ENCODE measurements at regions not wholly inside any gene's neighbourhood (a gene's known extent, or its start where the extent isn't known, plus 50 kb on each side); places are given as distances from the start of the nearest gene placed in this dataset.

DNA sequence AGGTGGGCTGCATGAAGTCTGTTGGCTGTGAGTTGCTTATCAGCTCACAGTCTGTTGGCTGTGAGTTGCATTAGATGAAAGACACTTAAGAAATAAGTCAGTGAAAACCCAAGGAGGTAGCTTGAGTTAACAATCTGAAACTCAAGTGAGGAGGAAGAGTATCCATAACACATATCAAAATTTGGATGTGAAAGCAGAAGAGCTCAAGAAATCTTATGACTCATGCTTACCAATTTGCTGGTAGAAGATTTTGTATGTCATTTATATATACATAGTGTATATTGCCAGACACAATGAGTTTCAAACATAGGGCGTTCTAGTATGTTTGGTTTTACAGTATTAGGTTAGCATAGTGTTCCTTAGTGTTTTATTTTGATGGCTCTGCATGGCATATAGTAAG, 107.4 kb downstream of the DDIT4L start:
- no peak for DNase-seq

DNA sequence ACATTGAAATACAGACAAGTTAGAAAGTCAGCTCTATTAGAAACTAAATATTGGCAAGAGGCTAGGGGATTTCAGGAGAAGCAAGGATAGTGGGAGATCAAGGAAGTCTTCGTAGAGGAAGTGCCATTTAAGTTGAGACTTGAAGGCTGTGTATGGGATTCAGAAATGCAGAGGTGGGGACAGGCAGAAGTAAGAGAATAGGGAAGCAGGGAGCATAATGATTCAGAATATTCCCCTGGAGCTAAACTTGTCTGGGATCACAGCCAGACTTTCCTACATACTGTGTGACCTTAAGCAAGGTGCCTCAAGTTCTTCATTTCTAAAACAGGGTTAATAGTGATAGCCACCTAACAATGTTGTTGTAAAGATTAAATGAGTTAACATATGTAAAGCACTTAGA, 108.8 kb downstream of the DDIT4L start:
- DNase-seq = no peak

DNA sequence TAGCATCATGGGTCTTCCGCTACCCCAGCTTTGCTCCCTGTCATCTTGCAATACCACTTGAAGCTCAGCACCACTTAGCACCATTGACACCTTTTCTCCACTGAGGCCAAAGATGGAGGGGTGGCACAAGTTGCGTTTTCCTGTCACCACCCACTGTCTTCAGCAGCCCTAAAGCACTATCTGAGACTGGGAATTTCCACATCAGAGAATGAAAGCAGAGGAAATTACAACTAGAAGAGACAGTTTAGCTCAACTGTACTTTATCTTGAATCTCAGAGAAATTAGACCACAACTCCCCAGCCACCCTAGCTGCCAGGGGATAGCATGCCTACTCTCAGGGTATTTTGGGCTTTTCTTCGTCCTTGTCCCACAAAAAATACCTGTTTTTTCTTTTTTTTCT, 111.0 kb downstream of the DDIT4L start:
- DNase-seq = no peak

GRCh38 chr4:100076753-100077152, 113.5 kb downstream of the DDIT4L start:
- no peak for DNase-seq

- DNase-seq = no peak
Measured at GRCh38 chr4:100075486-100076270, 114.6 kb downstream of the DDIT4L start.

DNA sequence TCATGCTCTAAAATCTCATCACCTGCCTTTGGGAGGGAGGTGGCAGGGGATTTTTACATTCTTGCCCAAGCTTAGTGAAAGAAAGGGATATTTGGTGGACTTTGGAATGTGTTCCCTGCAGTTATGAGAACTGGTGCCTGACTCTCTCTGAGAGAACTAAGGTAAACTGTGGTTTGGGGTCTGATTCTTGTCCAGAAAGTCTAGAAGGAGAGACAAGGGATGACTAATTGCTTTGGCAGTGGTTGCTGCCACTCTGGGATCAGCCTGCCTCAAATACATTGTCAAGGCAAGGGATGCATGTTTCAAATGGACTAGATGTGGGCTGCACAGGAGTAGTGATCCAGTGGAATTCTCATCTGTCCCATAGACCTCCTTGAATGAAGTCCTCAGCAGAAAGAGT, 115.2 kb downstream of the DDIT4L start:
- DNase-seq = no peak

DNA sequence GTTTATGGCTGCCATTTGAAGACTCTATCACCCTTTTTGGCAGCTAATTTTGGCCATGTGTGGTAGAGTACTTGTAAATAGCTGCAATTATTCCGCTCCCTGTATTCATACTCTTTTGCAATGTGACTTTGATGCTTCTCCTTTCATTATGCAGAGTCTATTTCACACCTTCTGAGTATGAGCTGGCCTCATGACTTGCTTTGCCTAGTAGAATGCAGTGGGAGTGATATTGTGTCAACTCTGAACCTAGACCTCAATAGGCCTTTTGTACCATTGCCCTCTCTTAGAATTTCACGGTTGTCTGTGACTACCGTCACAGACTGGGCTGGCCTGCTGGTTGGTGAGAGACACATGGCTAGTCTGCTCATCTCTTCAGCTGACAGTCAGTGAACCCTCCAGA, 118.8 kb downstream of the DDIT4L start:
- DNase-seq = no peak

GRCh38 chr4:100070868-100071267, 119.4 kb downstream of the DDIT4L start:
- DNase-seq = no peak

- DNase-seq = no peak
Measured at GRCh38 chr4:100069207-100069606, 119.1 kb upstream of the H2AZ1 start.

DNA sequence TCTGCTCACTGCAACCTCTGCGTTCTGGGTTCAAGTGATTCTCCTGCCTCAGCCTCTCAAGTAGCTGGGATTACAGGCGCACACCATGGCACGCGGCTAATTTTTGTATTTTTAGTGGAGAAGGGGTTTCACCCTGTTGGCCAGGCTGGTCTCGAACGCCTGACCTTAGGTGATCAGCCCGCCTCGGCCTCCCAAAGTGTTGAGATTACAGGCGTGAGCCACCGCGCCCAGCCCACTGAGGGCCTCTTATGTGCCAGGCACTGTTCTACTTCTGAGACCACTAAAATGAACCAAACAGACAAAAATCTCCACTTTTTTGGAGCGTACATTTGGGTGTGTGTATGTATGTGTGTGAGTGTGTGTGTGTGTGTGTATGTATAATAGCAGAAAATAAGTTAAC, 117.2 kb upstream of the H2AZ1 start:
- DNase-seq = no peak

GRCh38 chr4:100063355-100063754, 113.3 kb upstream of the H2AZ1 start:
- DNase-seq = no peak

DNA sequence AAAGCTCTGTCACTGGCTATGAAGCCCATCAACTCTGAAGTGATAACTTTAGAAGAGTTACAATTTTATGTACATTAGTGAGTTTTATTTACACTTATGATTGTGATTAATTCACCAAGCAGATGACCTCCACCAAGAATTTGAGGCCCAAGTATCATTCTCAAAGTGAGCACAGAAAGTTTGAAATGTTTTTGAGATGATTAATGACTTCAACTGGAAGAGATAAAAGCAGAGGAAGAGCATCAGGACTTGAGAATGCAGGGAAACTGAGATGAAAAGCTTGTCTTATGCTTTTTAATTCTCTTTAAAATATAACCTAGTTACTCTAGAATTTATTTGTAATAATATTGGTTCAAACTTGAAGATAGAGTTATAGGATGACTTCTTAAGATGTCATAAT, 112.8 kb upstream of the H2AZ1 start:
- no peak for DNase-seq

DNA sequence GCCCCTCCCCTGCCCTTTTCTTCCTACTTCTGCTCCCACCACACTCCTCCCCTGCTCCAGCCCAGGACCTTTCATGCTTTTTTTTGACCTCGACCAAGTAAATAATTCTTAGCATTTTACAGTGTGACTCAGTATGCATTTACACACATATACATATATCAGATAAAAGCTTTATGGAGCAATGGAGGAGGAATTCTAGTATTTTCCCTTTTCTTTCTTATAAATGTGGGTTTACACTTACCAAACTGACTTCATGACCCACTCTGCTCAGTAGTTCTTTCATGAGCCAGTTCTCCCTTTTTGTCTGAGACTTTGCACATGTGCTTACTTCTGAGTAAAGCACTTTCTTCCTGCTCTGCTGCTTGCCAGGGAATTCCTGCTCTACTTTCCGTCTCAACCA, 111.8 kb upstream of the H2AZ1 start:
- DNase-seq = no peak

GRCh38 chr4:100060765-100061416, 110.8 kb upstream of the H2AZ1 start:
- DNase-seq = no peak

GRCh38 chr4:100059467-100059866, 109.4 kb upstream of the H2AZ1 start:
- no peak for DNase-seq

DNA sequence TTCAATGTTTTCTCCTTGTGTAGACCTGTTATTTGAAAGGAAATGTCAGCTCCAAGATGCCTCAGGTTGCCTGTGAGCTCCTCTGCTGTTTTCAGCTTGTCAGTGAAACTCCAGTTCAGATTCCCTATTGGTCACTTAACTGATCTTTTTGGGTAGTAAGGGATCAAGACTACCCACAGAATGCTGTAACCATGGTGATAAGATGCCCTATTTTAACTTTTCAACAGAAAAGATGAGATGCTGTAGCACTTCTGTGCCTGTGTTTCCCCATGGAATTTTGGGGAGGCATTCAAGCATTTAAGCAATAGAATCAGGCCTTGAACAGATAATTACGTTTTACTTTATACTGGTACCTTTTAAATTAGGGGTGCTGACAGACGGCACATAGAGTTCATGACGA, 106.6 kb upstream of the H2AZ1 start:
- DNase-seq = no peak

DNA sequence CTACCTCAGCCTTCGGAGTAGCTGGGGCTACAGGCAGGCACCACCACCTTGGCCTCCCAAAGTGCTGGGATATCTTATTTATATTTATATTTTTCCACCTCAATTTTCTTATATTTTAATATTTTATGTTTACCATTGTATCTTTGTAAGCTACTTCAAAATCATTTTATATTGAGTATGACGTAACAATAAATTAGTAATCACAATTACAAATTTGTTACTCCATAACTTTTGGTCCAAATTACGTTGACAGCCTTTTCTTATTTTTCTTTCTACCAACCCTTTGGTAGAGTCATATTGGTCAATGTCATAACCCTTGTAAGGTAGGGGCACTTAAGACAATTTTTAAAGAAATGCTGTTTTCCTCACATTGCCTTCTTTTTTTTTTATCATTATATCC, 104.0 kb upstream of the H2AZ1 start:
- DNase-seq = no peak

DNA sequence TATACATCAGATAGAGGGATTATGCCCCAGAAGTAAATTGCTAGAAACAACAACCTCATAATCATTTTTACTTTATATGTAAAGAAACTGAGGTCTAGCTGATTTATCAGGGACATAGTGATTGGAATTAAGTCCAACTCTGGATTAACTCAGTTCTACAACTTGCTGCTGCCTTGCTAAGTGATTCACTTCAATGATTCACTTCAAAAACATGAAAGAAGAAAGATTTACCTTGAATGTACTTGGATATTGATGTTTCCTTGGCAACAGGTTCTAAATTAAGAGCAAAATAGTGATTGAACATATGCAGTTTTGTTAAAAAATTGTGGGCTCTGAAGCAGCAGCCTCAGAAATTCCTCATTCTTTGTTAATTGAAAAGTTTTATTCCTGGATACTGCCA, 99.8 kb upstream of the H2AZ1 start:
- no peak for DNase-seq

DNA sequence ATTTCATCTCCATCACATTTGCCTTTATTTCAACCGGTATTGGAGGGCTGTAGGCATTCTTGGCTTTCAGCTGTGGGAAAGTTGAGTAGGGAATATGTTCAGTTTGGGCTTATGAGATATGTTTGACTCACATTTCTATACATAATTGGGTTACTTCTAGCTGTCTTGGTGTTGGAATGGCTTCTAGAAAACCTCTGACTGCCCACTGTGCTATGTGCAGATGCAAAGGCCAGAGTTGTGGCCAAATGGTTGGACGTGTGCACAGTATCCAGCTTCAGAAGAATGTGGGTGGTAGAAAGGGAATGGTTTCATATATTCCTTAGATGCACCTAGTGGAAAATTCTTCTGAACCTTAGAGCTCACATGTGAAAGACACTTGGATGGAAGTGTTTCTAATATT, 92.6 kb upstream of the H2AZ1 start:
- DNase-seq = no peak

DNA sequence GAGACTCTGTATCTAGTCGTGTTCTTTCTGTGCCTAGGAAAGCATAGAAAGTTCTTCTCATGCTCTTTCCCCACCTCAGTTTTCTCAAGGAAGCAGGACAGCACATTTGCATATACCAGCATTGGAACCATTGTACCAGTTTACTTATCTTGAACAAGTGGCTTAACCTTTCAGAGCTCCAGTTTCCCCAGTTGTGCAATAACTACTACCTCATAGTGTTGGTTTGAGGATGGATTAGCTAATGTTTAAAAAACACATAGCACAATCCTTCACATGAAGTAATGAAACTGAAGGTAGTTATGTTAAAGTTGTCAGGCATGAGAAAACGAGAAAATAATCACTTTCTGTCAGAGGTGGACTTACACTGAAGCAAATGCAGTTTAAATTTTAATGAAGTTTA, 92.2 kb upstream of the H2AZ1 start:
- no peak for DNase-seq

DNA sequence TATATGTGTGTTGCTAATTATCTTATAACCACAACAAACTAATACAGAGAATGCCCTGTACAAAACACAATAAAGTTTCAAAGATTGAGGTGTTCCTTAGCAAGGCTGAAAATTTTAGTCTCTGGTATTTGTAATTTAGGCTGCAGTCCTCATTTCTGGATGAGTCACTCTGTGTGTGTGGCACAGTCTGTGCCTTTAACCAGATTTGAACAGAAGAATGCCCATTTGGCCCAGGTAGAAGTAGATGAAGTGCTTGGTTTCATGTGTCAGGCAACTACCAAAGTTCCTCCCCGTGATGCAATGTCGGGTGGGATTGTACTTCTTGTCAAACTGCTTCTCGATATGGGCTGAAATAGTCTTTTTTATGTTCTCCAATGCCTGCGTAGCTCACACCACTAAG, 91.6 kb upstream of the H2AZ1 start:
- DNase-seq = no peak

DNA sequence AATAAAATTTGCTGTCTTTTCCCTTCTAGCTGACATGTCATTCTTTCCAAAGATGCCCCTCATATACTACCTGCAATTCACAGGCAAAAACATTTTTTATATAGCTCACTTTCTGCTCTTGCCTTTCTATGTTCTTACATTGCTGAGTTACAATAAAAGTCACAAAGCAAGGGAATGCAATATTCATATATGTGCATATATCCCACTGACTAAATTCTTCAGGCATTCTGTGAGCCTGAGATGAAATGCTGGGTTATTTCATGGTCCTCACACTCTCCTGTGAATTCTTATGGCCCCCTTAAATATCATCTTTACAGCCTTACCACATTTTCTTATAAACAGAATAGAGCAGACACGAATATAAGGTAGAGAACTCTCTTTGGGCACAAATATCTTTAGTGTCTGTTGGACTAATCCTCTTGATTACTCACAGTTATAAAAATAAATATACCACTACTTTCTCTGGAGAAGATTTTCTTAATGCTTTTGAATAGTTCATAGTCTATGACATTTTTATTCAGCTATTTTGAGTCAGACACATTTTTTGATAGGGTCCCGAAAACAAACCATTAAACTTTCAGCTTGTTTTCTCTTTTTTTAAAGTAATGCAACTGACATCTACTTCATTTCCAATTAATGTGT, 84.1 kb upstream of the H2AZ1 start:
- DNase-seq = no peak

GRCh38 chr4:100026066-100026465, 76.0 kb upstream of the H2AZ1 start:
- no peak for DNase-seq

- no peak for DNase-seq
Measured at GRCh38 chr4:100023800-100024199, 73.7 kb upstream of the H2AZ1 start.
